ENCODE measurements at regions not wholly inside any gene's neighbourhood (a gene's known extent, or its start where the extent isn't known, plus 50 kb on each side); places are given as distances from the start of the nearest gene placed in this dataset.
"Not testable (repeated sequence)": the region's sequence is repeated elsewhere in the genome, so short reads cannot be mapped to it uniquely, and the experiment has no call there.

DNA sequence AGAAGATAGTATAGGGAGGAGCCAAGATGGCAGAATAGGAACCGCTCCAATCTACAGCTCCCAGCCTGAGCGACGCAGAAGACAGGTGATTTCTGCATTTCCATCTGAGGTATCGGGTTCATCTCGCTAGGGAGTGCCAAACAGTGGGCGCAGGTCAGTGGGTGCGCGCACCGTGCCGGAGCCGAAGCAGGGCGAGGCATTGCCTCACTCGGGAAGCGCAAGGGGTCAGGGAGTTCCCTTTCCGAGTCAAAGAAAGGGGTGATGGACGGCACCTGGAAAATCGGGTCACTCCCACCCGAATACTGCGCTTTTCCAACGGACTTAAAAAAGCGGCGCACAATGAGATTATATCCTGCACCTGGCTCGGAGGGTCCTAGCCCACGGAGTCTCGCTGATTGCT is 201.2 kb downstream of the CETN3 start:
- TF ChIP-seq, protein P1, sequence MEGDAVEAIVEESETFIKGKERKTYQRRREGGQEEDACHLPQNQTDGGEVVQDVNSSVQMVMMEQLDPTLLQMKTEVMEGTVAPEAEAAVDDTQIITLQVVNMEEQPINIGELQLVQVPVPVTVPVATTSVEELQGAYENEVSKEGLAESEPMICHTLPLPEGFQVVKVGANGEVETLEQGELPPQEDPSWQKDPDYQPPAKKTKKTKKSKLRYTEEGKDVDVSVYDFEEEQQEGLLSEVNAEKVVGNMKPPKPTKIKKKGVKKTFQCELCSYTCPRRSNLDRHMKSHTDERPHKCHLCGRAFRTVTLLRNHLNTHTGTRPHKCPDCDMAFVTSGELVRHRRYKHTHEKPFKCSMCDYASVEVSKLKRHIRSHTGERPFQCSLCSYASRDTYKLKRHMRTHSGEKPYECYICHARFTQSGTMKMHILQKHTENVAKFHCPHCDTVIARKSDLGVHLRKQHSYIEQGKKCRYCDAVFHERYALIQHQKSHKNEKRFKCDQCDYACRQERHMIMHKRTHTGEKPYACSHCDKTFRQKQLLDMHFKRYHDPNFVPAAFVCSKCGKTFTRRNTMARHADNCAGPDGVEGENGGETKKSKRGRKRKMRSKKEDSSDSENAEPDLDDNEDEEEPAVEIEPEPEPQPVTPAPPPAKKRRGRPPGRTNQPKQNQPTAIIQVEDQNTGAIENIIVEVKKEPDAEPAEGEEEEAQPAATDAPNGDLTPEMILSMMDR (IDR thresholded peaks at IDR 0.05) = not testable (repeated sequence)
- not testable (repeated sequence) for TF ChIP-seq EP300, POLR2A, POLR2AphosphoS5 (IDR thresholded peaks at IDR 0.05)
